22Rv1 (cell line): ENCODE measurements at regions not wholly inside any gene's neighbourhood (a gene's known extent, or its start where the extent isn't known, plus 50 kb on each side); places are given as distances from the start of the nearest gene placed in this dataset.

Experiments used
- ZFX ChIP-seq: fragments of 450-650 bp; IDR thresholded peaks from 2 replicates; pipeline ENCODE4 v1.6.1; 2017; ENCODE audit warnings: antibody characterized with exemption, borderline replicate concordance
- TF ChIP-seq, protein P1 (sequence below): fragments of 450-650 bp; IDR thresholded peaks from 2 replicates; pipeline ENCODE4 v1.5.1; 2017; ENCODE audit warnings: mild to moderate bottlenecking

DNA sequence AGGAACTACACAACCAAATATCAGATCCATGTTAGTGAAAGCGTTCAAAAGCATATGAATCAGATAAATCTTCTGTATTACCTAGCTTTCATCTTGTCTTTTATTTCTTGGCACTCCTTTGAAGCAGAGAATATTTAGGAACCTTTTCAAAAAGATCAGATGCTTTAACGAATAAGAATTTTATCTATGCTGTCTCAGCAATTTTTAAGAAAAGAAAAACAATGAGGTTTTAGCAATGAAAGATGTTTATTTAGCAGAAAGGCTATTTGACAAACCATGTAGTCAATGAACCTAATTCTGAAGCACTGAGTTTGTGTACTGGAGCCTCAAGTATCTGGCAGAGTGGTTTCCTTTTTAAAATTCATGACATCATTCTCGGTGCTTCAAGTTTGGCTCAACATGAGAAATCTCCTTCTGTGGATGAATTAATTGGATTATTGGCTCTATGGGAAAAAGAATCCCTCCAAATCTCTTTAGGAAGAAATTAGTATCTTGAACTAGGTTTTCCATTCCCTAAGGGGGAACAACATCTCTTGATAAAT, 534.7 kb downstream of the CAAP1 start:
- TF ChIP-seq, protein P1, sequence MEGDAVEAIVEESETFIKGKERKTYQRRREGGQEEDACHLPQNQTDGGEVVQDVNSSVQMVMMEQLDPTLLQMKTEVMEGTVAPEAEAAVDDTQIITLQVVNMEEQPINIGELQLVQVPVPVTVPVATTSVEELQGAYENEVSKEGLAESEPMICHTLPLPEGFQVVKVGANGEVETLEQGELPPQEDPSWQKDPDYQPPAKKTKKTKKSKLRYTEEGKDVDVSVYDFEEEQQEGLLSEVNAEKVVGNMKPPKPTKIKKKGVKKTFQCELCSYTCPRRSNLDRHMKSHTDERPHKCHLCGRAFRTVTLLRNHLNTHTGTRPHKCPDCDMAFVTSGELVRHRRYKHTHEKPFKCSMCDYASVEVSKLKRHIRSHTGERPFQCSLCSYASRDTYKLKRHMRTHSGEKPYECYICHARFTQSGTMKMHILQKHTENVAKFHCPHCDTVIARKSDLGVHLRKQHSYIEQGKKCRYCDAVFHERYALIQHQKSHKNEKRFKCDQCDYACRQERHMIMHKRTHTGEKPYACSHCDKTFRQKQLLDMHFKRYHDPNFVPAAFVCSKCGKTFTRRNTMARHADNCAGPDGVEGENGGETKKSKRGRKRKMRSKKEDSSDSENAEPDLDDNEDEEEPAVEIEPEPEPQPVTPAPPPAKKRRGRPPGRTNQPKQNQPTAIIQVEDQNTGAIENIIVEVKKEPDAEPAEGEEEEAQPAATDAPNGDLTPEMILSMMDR, result no peak
- TF ChIP-seq ZFX, result no peak
